RPMI8226 (cell line): ENCODE measurements at regions not wholly inside any gene's neighbourhood (a gene's known extent, or its start where the extent isn't known, plus 50 kb on each side); places are given as distances from the start of the nearest gene placed in this dataset.
"Not testable (repeated sequence)": the region's sequence is repeated elsewhere in the genome, so short reads cannot be mapped to it uniquely, and the experiment has no call there.

ENCODE experiments used
- DNase-seq: peaks from one replicate; pipeline ENCODE4 v3.0.0-alpha.2; 2015

DNA sequence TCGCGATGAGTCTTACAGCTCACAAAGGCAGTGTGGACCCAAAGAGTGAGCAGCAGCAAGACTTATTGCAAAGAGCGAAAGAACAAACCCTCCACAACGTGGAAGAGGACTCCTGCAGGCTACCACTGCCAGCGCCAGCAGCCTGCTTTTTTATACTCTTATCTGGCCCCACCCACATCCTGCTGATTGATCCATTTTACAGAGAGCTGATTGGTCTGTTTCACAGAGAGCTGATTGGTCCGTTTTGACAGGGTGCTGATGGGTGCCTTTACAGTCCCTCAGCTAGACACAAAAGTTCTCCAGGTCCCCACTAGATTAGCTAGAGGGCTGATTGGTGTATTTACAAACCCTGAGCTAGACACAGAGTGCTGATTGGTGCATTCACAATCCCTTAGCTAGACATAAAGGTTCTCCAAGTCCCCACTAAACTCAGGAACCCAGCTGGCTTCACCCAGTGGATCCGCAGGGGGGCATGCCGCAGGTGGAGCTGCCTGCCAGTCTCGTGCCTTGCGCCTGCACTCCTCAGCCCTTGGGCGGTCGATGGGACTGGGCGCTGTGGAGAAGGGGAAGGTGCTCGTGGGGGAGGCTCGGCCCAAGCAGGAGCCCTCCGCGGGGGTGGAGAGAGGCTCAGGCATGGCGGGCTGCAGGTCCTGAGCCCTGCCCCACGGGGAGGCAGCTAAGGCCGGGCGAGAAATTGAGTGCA lies 75.7 kb downstream of the QDPR start:
- DNase-seq: not testable (repeated sequence)

DNA sequence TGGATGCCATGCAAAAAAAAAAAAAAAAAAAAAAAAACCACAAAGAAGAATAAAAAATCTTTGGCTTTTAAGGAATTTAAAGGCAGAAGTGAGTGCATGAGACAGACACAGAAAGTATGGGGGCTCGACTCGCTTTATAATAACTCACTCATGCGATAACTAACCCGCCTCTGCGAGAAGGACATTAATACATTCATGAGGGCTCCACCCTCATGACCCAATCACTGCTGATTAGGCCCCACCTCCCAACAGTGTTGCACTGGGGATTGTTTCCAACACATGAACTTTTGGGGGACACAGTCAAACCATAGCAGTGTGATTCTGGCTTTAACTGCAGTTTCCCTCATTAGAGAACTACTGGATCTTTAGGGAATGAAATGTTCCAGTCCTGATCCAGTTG lies 78.1 kb downstream of the QDPR start:
- no peak for DNase-seq

- no peak for DNase-seq
Measured at GRCh38 chr4:17427991-17428390, 83.9 kb downstream of the QDPR start.

DNA sequence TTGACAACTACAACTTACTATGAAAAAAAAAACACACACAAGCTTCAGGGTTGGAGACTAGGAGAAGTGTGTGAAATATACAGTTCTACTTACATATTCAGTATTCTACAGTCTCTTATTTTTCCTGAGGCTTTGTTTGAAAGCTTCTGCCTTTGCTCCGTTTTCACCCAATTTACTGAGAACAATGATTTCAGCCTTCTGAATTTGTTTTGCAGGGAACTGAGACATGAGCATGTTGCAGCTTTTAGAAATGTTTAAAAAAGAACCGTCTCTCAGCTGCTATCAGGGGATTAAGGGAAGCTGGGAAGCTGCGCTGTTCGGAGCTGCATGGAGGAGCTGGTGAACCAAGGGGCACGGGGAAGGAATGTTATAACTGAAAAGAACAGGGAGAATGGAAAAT lies 85.7 kb downstream of the QDPR start:
- no peak for DNase-seq

DNA sequence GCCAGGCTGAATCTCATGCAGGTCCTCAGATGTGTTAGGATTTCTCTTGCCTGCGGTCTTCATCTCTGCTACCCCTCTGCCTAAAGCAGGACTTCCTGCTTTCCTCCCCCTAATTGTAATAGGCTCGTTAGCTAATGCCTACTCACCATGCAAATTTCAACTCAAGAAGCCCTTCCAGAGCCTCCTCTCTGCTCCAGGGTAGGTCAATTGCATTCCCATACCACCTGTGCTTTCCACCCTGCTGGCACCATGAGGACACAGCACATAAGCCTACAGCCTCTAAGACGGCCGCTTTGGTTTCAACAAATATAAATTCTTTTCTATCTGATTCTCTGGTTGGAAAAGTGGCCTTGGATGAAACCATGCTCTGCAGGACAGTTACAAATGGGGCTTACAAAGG lies 93.9 kb downstream of the QDPR start:
- DNase-seq: no peak

DNA sequence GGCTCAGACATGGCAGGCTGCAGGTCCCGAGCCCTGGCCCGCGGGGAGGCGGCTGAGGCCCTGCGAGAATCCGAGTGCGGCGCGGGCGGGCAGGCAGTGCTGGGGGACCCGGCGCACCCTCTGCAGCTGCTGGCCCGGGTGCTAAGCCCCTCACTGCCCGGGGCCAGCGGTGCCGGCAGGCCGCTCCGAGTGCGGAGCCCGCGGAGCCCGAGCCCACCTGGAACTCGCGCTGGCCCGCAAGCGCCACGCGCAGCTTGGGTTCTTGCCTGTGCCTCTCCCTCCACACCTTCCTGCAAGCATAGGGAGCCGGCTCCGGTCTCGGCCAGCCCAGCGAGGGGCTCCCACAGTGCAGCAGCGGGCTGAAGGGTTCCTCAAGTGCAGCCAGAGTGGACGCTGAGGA lies 97.5 kb downstream of the QDPR start:
- DNase-seq: no peak

- DNase-seq: no peak
Measured at GRCh38 chr4:17400686-17401085, 111.2 kb downstream of the QDPR start.

DNA sequence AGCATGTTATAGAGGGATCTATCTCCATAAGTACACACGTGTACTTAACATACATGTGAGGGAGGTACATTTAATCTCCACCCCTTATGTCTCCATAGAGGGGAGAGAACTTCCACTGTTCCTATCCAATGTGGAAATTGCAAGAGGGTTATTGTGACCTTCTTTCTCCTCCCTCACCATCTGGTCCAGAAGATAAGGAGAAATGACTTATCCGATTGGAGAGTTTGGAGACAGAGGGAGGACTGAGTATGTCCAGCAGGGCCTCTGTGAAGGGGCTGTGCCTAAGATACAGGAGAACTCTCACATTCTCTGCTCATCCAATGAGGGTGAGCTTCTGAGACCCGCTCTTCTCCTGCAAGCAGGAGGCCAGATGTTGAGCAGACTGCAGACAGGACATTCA lies 113.1 kb downstream of the QDPR start:
- DNase-seq: no peak

GRCh38 chr4:17398035-17398434 lies 113.9 kb downstream of the QDPR start:
- DNase-seq: no peak

GRCh38 chr4:17397611-17398010 lies 114.3 kb downstream of the QDPR start:
- DNase-seq: no peak

DNA sequence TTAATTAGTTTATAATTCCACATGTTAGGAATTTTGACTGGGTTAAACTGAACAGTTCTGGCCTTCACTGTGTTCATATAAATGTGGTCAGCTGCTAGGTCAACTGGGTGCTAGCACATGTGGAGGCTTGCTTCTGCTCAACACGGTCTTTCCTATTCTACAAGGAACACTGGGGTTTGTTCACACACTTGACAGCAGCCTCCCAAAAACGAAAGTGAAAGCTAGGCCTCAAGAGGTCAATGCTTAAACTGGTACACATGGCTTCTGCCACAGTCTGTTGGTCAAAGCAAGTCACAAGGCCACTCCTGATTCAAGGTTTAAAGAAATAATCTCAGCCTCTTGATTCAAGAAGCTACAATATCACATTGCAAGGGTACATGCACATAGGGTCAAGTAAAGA lies 126.5 kb downstream of the QDPR start:
- peak; percentile 66 for DNase-seq

- no peak for DNase-seq
Measured at GRCh38 chr4:17380347-17380746, 131.5 kb downstream of the QDPR start.

DNA sequence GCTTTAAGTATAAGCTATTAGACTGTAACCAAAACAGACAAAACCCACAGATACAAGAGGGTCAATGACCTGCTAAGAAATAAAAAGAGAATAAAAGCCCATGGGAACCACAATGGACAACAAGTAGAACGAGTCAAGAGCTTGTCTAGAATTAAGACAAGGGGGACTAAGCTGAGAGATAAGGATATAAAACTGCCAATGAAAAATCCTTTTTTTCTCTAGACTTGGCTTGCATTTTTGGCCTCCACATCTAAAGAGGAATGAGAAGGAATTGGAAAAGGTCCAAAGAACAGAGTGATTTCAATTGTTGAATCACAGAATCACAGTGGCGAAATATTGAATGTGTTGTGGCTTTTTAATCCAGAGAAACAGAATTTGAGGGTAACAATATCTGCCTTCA lies 135.7 kb downstream of the QDPR start:
- DNase-seq: no peak

DNA sequence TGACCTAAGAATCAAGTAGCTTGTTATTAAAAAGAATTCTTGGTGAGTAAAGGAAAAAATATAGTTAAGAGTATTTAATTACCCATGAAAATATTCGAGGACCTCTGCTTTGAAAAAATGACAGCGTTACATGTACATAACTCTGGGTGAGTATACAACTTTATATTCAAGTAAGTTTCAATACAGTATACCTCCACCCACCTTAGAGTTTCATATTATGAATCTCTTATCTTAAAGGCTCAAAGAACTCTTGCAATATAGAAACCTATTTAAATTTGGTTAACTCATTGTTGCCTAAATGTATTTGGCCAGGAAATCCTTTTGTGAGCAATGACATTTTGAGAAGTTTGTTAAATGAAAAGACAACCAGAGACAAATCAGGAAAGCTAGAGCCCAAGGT lies 138.2 kb downstream of the QDPR start:
- DNase-seq: no peak

GRCh38 chr4:17370818-17371217 lies 141.1 kb downstream of the QDPR start:
- DNase-seq: no peak

GRCh38 chr4:17368408-17368807 lies 143.5 kb downstream of the QDPR start:
- DNase-seq: no peak

GRCh38 chr4:17367201-17367600 lies 144.7 kb downstream of the QDPR start:
- no peak for DNase-seq

DNA sequence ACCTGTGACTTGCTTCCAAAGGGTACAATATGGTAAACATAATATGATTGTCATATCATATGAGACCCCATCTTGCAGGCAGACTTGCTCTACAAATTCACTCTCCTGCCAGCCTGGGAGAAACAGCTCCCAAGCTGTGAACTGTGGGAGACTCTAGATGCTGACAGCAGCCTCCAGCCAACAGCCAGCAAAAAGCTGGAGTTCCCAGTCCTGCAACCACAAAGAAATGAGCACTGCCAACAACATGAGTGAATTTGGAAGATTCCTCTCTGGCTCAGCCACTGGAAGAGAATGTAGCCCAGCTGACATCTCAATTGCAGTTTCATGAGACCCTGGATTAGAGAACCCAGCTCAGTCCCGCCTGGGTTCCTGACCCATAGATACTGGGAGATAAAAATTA lies 145.4 kb downstream of the QDPR start:
- DNase-seq: no peak

DNA sequence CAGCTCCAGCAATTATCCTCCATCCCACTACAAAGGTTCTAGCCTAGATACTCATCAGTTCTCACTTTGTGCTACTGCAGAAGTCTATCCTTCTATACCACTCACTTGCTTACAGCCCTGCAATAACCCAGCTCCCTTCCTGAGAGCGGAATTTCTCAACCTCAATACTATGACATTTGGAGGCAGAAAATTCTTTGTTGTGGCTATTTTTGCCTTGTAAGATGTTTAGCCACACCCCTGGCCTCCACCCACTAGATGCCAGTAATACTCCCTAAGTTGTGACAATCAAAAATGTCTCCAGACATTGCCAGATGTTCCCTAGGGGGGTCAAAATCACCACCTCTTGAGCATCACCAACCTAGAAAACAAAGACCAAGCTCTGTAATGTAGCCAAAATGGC lies 149.5 kb downstream of the QDPR start:
- DNase-seq: no peak

GRCh38 chr4:17358241-17358640 lies 153.6 kb downstream of the QDPR start:
- DNase-seq: no peak

- no peak for DNase-seq
Measured at GRCh38 chr4:17356926-17357325, 155.0 kb downstream of the QDPR start.

DNA sequence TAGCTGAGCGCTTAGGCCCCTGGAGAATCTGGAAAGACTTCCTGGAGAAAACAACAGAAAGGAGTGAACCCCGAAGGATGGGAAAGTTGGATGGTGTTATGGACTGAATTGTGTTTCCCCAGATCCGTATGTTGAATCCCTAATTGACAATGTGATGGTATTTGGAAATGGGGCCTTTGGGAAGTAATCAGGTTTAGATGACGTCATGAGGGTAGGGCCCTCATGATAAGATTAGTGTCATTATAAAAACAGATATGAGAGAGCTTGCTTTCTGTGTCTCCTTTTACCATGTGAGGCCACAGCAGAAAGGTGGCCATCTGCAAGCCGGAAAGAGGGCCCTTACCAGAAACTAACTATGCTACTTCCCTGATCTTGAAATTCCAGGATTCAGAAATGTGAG lies 159.5 kb downstream of the QDPR start:
- DNase-seq: no peak

DNA sequence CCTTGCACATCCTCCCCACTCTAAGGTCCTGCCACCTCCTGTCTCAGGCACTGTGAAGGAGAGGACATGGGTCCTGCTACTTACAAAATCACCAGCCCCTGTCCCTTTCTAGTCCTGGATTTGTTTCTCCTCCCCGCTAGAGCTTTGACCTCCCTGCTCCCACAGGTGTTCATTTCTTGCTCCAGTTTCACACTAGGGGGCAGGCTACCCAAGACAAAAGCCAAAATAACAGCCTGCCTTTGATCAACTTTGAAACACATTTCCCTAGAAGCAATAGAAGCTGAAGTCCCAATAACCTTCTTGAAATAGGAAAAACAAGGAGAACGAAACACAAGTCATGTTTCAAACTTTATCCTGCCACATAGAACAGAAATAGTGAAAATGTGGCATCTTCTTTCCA lies 164.4 kb downstream of the QDPR start:
- DNase-seq: peak; percentile 19

- no peak for DNase-seq
Measured at GRCh38 chr4:17339376-17339775, 172.5 kb downstream of the QDPR start.

GRCh38 chr4:17336986-17337385 lies 174.9 kb downstream of the QDPR start:
- DNase-seq: no peak

- DNase-seq: no peak
Measured at GRCh38 chr4:17336524-17336961, 175.3 kb downstream of the QDPR start.
